ENCODE measurements at regions not wholly inside any gene's neighbourhood (a gene's known extent, or its start where the extent isn't known, plus 50 kb on each side); places are given as distances from the start of the nearest gene placed in this dataset.
"Not testable (repeated sequence)": the region's sequence is repeated elsewhere in the genome, so short reads cannot be mapped to it uniquely, and the experiment has no call there.

DNA sequence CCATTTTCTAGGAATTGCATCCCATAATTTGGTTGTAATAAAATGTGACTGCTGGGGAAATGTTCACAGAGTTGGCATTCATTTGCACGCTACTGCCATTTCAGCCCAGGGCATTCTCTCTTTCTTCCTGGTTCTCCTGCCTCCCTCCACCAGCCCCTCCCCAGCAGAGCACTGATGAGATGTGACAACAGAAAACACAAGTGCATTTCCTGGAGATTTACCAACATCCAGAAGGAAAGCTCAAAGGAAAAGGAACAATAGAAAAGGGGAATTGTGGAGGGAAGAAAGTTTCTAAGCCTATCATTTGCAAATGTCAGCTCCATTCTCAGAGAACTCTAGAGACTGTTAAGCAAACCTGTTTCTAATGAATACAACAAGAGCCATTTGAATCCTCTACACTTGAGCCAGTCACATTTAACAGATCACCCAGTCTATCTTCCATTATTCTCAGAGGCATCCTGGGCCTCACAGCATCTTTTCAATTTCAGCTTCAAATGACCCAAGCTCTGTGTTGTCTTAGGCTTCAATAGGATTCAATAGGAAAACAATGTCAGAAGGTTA lies 395.6 kb upstream of the PBX1 start:
- no peak overlapping the region for H3K14ac ChIP-seq (ENCODE audit: low read length)
- H3K27me3 ChIP-seq (ENCODE audit: insufficient read depth, low read length), result no peaks in the 10 kb centered on the region
- H3K36me3 ChIP-seq (ENCODE audit: control insufficient read depth in 1 of 2, insufficient read depth in 2 of 2, low read length in 2 of 2), result no peaks in the 10 kb centered on the region
- no CpG with 5 or more reads among the region's 1 CpG for WGBS (ENCODE audit: extremely low coverage, insufficient coverage, insufficient read length)
- H2BK12ac ChIP-seq (ENCODE audit: low read length), result no peak overlapping the region
- H3K4ac ChIP-seq (ENCODE audit: low read depth, low read length), result no peak overlapping the region
- DNase-seq, result no peak
- H4K91ac ChIP-seq (ENCODE audit: low read depth, low read length), result no peak overlapping the region
- H4K12ac ChIP-seq (ENCODE audit: low read depth, low read length), result no peak overlapping the region
- H3K18ac ChIP-seq (ENCODE audit: low read length), result no peak overlapping the region
- H3K79me1 ChIP-seq (ENCODE audit: low read length), result no peaks in the 10 kb centered on the region
- H2AFZ ChIP-seq (ENCODE audit: insufficient read depth, low read length, poor library complexity), result no peak overlapping the region
- H3K4me2 ChIP-seq (ENCODE audit: low read length), result no peak overlapping the region
- no peaks in the 10 kb centered on the region for H3K4me1 ChIP-seq (ENCODE audit: control insufficient read depth in 1 of 2, insufficient read depth in 2 of 2, low read length in 2 of 2)
- H3K9ac ChIP-seq (ENCODE audit: low read length), result no peak overlapping the region
- no peak overlapping the region for H3K4me3 ChIP-seq (ENCODE audit: low read depth, low read length)
- H2BK120ac ChIP-seq (ENCODE audit: insufficient read depth, low read length, poor library complexity), result no peak overlapping the region
- H3K9me3 ChIP-seq (ENCODE audit: insufficient read depth, low read depth, low read length), result no peaks in the 10 kb centered on the region
- H3K23ac ChIP-seq (ENCODE audit: low read length), result no peak overlapping the region
- H3K79me2 ChIP-seq (ENCODE audit: control insufficient read depth, insufficient read depth, low read length, poor library complexity), result no peaks in the 10 kb centered on the region
- H2AK5ac ChIP-seq (ENCODE audit: low read length), result no peak overlapping the region
- no peak overlapping the region for H2BK5ac ChIP-seq (ENCODE audit: low read depth, low read length, poor library complexity)
- no peak overlapping the region for H4K8ac ChIP-seq (ENCODE audit: low read depth, low read length)
- H3K27ac ChIP-seq (ENCODE audit: low read depth, low read length), result no peak overlapping the region

DNA sequence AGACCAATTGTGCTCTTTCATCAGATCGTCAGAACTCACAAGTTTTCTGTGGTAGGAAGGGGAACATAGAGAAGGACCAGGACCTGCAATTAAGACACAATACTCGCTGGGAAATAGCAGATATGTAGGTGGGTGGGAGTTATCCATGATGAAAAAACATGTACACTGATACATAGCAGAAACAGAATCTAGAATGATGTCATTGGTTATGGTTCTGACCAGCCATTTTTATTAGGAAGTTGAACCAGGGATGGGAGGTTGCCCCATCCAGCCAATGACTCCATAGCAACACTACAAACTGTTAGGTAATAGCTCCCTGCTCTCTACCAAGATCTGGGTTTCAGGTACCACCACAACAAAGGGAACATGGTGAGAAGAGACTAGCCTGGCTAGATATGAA lies 393.5 kb upstream of the PBX1 start:
- no peak overlapping the region for H3K4me2 ChIP-seq (ENCODE audit: low read length)
- no peaks in the 10 kb centered on the region for H3K27me3 ChIP-seq (ENCODE audit: insufficient read depth, low read length)
- H3K18ac ChIP-seq (ENCODE audit: low read length), result no peak overlapping the region
- H2AFZ ChIP-seq (ENCODE audit: insufficient read depth, low read length, poor library complexity), result no peak overlapping the region
- H2BK12ac ChIP-seq (ENCODE audit: low read length), result no peak overlapping the region
- H4K91ac ChIP-seq (ENCODE audit: low read depth, low read length), result no peak overlapping the region
- no peaks in the 10 kb centered on the region for H3K36me3 ChIP-seq (ENCODE audit: control insufficient read depth in 1 of 2, insufficient read depth in 2 of 2, low read length in 2 of 2)
- no peak overlapping the region for H3K23ac ChIP-seq (ENCODE audit: low read length)
- WGBS (ENCODE audit: extremely low coverage, insufficient coverage, insufficient read length), result no CpG with 5 or more reads among the region's 2 CpGs
- no peak overlapping the region for H3K14ac ChIP-seq (ENCODE audit: low read length)
- H4K8ac ChIP-seq (ENCODE audit: low read depth, low read length), result no peak overlapping the region
- H4K12ac ChIP-seq (ENCODE audit: low read depth, low read length), result no peak overlapping the region
- no peak overlapping the region for H2BK120ac ChIP-seq (ENCODE audit: insufficient read depth, low read length, poor library complexity)
- no peak overlapping the region for H3K4ac ChIP-seq (ENCODE audit: low read depth, low read length)
- no peaks in the 10 kb centered on the region for H3K79me1 ChIP-seq (ENCODE audit: low read length)
- no peaks in the 10 kb centered on the region for H3K9me3 ChIP-seq (ENCODE audit: insufficient read depth, low read depth, low read length)
- H2BK5ac ChIP-seq (ENCODE audit: low read depth, low read length, poor library complexity), result no peak overlapping the region
- H3K4me1 ChIP-seq (ENCODE audit: control insufficient read depth in 1 of 2, insufficient read depth in 2 of 2, low read length in 2 of 2), result no peaks in the 10 kb centered on the region
- no peak overlapping the region for H3K9ac ChIP-seq (ENCODE audit: low read length)
- no peaks in the 10 kb centered on the region for H3K79me2 ChIP-seq (ENCODE audit: control insufficient read depth, insufficient read depth, low read length, poor library complexity)
- no peak overlapping the region for H2AK5ac ChIP-seq (ENCODE audit: low read length)
- no peak overlapping the region for H3K4me3 ChIP-seq (ENCODE audit: low read depth, low read length)
- no peak for DNase-seq
- H3K27ac ChIP-seq (ENCODE audit: low read depth, low read length), result no peak overlapping the region

DNA sequence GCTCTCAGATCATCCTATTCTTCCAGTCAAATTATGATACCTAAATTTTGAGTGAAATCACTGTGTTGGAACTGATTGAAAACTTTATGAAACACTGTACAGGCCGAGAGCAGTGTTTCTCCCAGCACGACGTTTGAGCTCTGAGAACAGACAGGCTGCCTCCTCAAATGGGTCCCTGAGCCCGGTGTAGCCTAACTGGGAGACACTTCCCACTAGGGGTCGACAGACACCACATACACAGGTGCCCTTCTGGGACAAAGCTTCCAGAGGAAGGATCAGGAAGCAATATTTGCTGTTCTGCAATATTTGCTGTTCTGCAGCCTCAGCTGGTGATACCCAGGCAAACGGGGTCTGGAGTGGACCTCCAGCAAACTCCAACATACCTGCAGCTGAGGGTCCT lies 392.5 kb upstream of the PBX1 start:
- no CpG with 5 or more reads among the region's 6 CpGs for WGBS (ENCODE audit: extremely low coverage, insufficient coverage, insufficient read length)
- not testable (repeated sequence) for H3K4ac ChIP-seq (ENCODE audit: low read depth, low read length); H3K4me3 ChIP-seq (ENCODE audit: low read depth, low read length); H2AK5ac ChIP-seq (ENCODE audit: low read length); H3K18ac ChIP-seq (ENCODE audit: low read length); H3K27ac ChIP-seq (ENCODE audit: low read depth, low read length); H3K79me2 ChIP-seq (ENCODE audit: control insufficient read depth, insufficient read depth, low read length, poor library complexity); H3K36me3 ChIP-seq (ENCODE audit: control insufficient read depth in 1 of 2, insufficient read depth in 2 of 2, low read length in 2 of 2); H4K12ac ChIP-seq (ENCODE audit: low read depth, low read length); H2AFZ ChIP-seq (ENCODE audit: insufficient read depth, low read length, poor library complexity); H3K4me1 ChIP-seq (ENCODE audit: control insufficient read depth in 1 of 2, insufficient read depth in 2 of 2, low read length in 2 of 2); H3K79me1 ChIP-seq (ENCODE audit: low read length); H3K14ac ChIP-seq (ENCODE audit: low read length); H3K27me3 ChIP-seq (ENCODE audit: insufficient read depth, low read length); H4K8ac ChIP-seq (ENCODE audit: low read depth, low read length); H3K9ac ChIP-seq (ENCODE audit: low read length); H3K23ac ChIP-seq (ENCODE audit: low read length); H4K91ac ChIP-seq (ENCODE audit: low read depth, low read length); H3K4me2 ChIP-seq (ENCODE audit: low read length); H3K9me3 ChIP-seq (ENCODE audit: insufficient read depth, low read depth, low read length); H2BK5ac ChIP-seq (ENCODE audit: low read depth, low read length, poor library complexity); H2BK120ac ChIP-seq (ENCODE audit: insufficient read depth, low read length, poor library complexity); H2BK12ac ChIP-seq (ENCODE audit: low read length)
- peak; percentile 20 to 56 for DNase-seq

DNA sequence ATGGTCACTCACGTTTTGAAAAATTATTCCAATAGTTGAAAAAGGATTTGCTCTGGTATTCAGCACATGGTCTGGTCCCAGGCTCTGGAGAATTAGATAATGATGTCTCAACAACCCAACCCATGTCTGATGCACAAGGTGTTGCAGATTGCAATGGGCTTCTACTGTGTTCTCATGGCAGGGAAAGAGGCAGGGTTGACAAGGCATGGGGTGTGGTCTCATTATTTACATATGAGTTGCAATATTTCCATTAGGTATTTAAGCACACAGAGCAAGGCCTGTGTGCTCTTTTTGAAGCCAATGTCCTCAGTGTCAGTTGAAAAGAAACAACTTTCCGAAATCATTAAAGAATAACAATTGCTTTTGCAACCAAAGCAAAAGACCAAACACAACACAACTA lies 381.9 kb upstream of the PBX1 start:
- Histone ChIP-seq H2BK120ac (ENCODE audit: insufficient read depth, low read length, poor library complexity) (no peak overlapping the region), H3K14ac (ENCODE audit: low read length) (no peak overlapping the region), H3K9ac (ENCODE audit: low read length) (no peak overlapping the region), H3K79me2 (ENCODE audit: control insufficient read depth, insufficient read depth, low read length, poor library complexity) (no peaks in the 10 kb centered on the region), H4K91ac (ENCODE audit: low read depth, low read length) (no peak overlapping the region), H3K4ac (ENCODE audit: low read depth, low read length) (no peak overlapping the region), H3K4me2 (ENCODE audit: low read length) (no peak overlapping the region), H3K4me1 (ENCODE audit: control insufficient read depth in 1 of 2, insufficient read depth in 2 of 2, low read length in 2 of 2) (no peaks in the 10 kb centered on the region), H4K12ac (ENCODE audit: low read depth, low read length) (no peak overlapping the region), H2AFZ (ENCODE audit: insufficient read depth, low read length, poor library complexity) (no peak overlapping the region), H3K23ac (ENCODE audit: low read length) (no peak overlapping the region), H2BK12ac (ENCODE audit: low read length) (no peak overlapping the region), H3K18ac (ENCODE audit: low read length) (no peak overlapping the region), H3K27ac (ENCODE audit: low read depth, low read length) (no peak overlapping the region), H3K27me3 (ENCODE audit: insufficient read depth, low read length) (no peaks in the 10 kb centered on the region), H3K4me3 (ENCODE audit: low read depth, low read length) (no peak overlapping the region), H2AK5ac (ENCODE audit: low read length) (no peak overlapping the region), H4K8ac (ENCODE audit: low read depth, low read length) (no peak overlapping the region), H3K36me3 (ENCODE audit: control insufficient read depth in 1 of 2, insufficient read depth in 2 of 2, low read length in 2 of 2) (no peaks in the 10 kb centered on the region), H3K9me3 (ENCODE audit: insufficient read depth, low read depth, low read length) (no peaks in the 10 kb centered on the region), H2BK5ac (ENCODE audit: low read depth, low read length, poor library complexity) (no peak overlapping the region), H3K79me1 (ENCODE audit: low read length) (no peaks in the 10 kb centered on the region)
- no CpG with 5 or more reads among the region's 2 CpGs for WGBS (ENCODE audit: extremely low coverage, insufficient coverage, insufficient read length)
- no peak for DNase-seq
